ENCODE measurements at regions not wholly inside any gene's neighbourhood (a gene's known extent, or its start where the extent isn't known, plus 50 kb on each side); places are given as distances from the start of the nearest gene placed in this dataset.

- TF ChIP-seq, protein P1, sequence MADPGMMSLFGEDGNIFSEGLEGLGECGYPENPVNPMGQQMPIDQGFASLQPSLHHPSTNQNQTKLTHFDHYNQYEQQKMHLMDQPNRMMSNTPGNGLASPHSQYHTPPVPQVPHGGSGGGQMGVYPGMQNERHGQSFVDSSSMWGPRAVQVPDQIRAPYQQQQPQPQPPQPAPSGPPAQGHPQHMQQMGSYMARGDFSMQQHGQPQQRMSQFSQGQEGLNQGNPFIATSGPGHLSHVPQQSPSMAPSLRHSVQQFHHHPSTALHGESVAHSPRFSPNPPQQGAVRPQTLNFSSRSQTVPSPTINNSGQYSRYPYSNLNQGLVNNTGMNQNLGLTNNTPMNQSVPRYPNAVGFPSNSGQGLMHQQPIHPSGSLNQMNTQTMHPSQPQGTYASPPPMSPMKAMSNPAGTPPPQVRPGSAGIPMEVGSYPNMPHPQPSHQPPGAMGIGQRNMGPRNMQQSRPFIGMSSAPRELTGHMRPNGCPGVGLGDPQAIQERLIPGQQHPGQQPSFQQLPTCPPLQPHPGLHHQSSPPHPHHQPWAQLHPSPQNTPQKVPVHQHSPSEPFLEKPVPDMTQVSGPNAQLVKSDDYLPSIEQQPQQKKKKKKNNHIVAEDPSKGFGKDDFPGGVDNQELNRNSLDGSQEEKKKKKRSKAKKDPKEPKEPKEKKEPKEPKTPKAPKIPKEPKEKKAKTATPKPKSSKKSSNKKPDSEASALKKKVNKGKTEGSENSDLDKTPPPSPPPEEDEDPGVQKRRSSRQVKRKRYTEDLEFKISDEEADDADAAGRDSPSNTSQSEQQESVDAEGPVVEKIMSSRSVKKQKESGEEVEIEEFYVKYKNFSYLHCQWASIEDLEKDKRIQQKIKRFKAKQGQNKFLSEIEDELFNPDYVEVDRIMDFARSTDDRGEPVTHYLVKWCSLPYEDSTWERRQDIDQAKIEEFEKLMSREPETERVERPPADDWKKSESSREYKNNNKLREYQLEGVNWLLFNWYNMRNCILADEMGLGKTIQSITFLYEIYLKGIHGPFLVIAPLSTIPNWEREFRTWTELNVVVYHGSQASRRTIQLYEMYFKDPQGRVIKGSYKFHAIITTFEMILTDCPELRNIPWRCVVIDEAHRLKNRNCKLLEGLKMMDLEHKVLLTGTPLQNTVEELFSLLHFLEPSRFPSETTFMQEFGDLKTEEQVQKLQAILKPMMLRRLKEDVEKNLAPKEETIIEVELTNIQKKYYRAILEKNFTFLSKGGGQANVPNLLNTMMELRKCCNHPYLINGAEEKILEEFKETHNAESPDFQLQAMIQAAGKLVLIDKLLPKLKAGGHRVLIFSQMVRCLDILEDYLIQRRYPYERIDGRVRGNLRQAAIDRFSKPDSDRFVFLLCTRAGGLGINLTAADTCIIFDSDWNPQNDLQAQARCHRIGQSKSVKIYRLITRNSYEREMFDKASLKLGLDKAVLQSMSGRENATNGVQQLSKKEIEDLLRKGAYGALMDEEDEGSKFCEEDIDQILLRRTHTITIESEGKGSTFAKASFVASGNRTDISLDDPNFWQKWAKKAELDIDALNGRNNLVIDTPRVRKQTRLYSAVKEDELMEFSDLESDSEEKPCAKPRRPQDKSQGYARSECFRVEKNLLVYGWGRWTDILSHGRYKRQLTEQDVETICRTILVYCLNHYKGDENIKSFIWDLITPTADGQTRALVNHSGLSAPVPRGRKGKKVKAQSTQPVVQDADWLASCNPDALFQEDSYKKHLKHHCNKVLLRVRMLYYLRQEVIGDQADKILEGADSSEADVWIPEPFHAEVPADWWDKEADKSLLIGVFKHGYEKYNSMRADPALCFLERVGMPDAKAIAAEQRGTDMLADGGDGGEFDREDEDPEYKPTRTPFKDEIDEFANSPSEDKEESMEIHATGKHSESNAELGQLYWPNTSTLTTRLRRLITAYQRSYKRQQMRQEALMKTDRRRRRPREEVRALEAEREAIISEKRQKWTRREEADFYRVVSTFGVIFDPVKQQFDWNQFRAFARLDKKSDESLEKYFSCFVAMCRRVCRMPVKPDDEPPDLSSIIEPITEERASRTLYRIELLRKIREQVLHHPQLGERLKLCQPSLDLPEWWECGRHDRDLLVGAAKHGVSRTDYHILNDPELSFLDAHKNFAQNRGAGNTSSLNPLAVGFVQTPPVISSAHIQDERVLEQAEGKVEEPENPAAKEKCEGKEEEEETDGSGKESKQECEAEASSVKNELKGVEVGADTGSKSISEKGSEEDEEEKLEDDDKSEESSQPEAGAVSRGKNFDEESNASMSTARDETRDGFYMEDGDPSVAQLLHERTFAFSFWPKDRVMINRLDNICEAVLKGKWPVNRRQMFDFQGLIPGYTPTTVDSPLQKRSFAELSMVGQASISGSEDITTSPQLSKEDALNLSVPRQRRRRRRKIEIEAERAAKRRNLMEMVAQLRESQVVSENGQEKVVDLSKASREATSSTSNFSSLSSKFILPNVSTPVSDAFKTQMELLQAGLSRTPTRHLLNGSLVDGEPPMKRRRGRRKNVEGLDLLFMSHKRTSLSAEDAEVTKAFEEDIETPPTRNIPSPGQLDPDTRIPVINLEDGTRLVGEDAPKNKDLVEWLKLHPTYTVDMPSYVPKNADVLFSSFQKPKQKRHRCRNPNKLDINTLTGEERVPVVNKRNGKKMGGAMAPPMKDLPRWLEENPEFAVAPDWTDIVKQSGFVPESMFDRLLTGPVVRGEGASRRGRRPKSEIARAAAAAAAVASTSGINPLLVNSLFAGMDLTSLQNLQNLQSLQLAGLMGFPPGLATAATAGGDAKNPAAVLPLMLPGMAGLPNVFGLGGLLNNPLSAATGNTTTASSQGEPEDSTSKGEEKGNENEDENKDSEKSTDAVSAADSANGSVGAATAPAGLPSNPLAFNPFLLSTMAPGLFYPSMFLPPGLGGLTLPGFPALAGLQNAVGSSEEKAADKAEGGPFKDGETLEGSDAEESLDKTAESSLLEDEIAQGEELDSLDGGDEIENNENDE (IDR thresholded peaks at IDR 0.05; ENCODE audit: low read depth, low read length), result no peak
- TF ChIP-seq KAT7 (CRISPR knock-in tag; IDR thresholded peaks at IDR 0.05; ENCODE audit: borderline replicate concordance), result no peak
- TF ChIP-seq FOXK2 (conservative IDR thresholded peaks at IDR 0.05 in 1 of 2, IDR thresholded peaks at IDR 0.05 in 1 of 2; ENCODE audit: low read depth in 2 of 2), result no peak
- TF ChIP-seq RFX7 (CRISPR knock-in tag; IDR thresholded peaks at IDR 0.05), result no peak
- TF ChIP-seq CREB1 (IDR thresholded peaks at IDR 0.05), result no peak
- TF ChIP-seq CREB1 (CRISPR knock-in tag; IDR thresholded peaks at IDR 0.05), result no peak
- TF ChIP-seq JUND (IDR thresholded peaks at IDR 0.05; ENCODE audit: borderline replicate concordance, low read depth, low read length), result no peak
- TF ChIP-seq JUND (tag; IDR thresholded peaks at IDR 0.05; ENCODE audit: borderline replicate concordance, low read depth, low read length), result no peak
- no peak for TF ChIP-seq ELK1 (CRISPR knock-in tag; IDR thresholded peaks at IDR 0.05)
- no peak for TF ChIP-seq JUNB (CRISPR knock-in tag; conservative IDR thresholded peaks at IDR 0.05)
- no peak for TF ChIP-seq TARDBP (IDR thresholded peaks at IDR 0.05)
- no peak for TF ChIP-seq LCOR (CRISPR knock-in tag; IDR thresholded peaks at IDR 0.05)
These were observed 417.0 kb downstream of the TMEM161B start (continued) for GRCh38 chr5:87851603-87852002.

All from K562 (cell line).